ENCODE measurements at regions not wholly inside any gene's neighbourhood (a gene's known extent, or its start where the extent isn't known, plus 50 kb on each side); places are given as distances from the start of the nearest gene placed in this dataset.

GRCh38 chr7:41431671-41432070, 271.2 kb downstream of the INHBA start:
- TF ChIP-seq POLR2A (IDR thresholded peaks at IDR 0.05; ENCODE audit: low read depth, low read length) = no peak
- no peak for TF ChIP-seq POLR2AphosphoS5 (IDR thresholded peaks at IDR 0.05; ENCODE audit: low read depth, low read length)
- no peak for TF ChIP-seq TAF1 (IDR thresholded peaks at IDR 0.05; ENCODE audit: borderline replicate concordance, low read depth, low read length)
